Trophoblast cell (in vitro differentiated cells and primary cell): ENCODE measurements at regions not wholly inside any gene's neighbourhood (a gene's known extent, or its start where the extent isn't known, plus 50 kb on each side); places are given as distances from the start of the nearest gene placed in this dataset.

Experiments used
- DNase-seq, 2 donors: peaks; one replicate each; pipeline ENCODE4 v3.0.0-alpha.2; 2016
- H2AFZ ChIP-seq: 2 replicates; pipeline ENCODE4 v1.6.1; 2013; ENCODE audit warnings: low read length, moderate library complexity, mild to moderate bottlenecking; ENCODE audit not compliant: insufficient read depth, poor library complexity
- H2AK5ac ChIP-seq: 2 replicates; pipeline ENCODE4 v1.6.1; 2013; ENCODE audit warnings: mild to moderate bottlenecking, low read length
- H2BK120ac ChIP-seq: 2 replicates; pipeline ENCODE4 v1.6.1; 2013; ENCODE audit warnings: low read length, mild to moderate bottlenecking, moderate library complexity; ENCODE audit not compliant: insufficient read depth, poor library complexity
- H2BK12ac ChIP-seq: 2 replicates; pipeline ENCODE4 v1.6.1; 2013; ENCODE audit warnings: mild to moderate bottlenecking, low read length, moderate library complexity
- H2BK5ac ChIP-seq: 2 replicates; pipeline ENCODE4 v1.6.1; 2013; ENCODE audit warnings: low read length, low read depth, moderate library complexity, mild to moderate bottlenecking; ENCODE audit not compliant: poor library complexity
- H3K14ac ChIP-seq: 2 replicates; pipeline ENCODE4 v1.6.1; 2013; ENCODE audit warnings: mild to moderate bottlenecking, low read length
- H3K18ac ChIP-seq: 2 replicates; pipeline ENCODE4 v1.6.1; 2013; ENCODE audit warnings: mild to moderate bottlenecking, low read length
- H3K23ac ChIP-seq: 2 replicates; pipeline ENCODE4 v1.6.1; 2013; ENCODE audit warnings: low read length
- H3K27ac ChIP-seq: 2 replicates; pipeline ENCODE4 v1.5.1; 2013; ENCODE audit warnings: low read depth, mild to moderate bottlenecking, inconsistent platforms, low read length, moderate library complexity
- H3K27me3 ChIP-seq: 2 replicates; pipeline ENCODE4 v1.6.1; 2013; ENCODE audit warnings: inconsistent platforms, mild to moderate bottlenecking, low read length, moderate library complexity; ENCODE audit not compliant: insufficient read depth
- H3K36me3 ChIP-seq, 2 experiments: 1 replicate in 1 of 2; 2 replicates in 1 of 2; pipeline ENCODE4 v1.6.1; 2013; ENCODE audit warnings: low read length in 2 of 2, mild to moderate bottlenecking in 2 of 2, moderate library complexity in 1 of 2; ENCODE audit not compliant: insufficient read depth in 2 of 2, control insufficient read depth in 1 of 2
- H3K4ac ChIP-seq: 2 replicates; pipeline ENCODE4 v1.6.1; 2013; ENCODE audit warnings: low read depth, mild to moderate bottlenecking, low read length, moderate library complexity
- H3K4me1 ChIP-seq, 2 experiments: 1 replicate in 1 of 2; 2 replicates in 1 of 2; pipeline ENCODE4 v1.6.1; 2013; ENCODE audit warnings: low read length in 2 of 2, mild to moderate bottlenecking in 2 of 2, moderate library complexity in 1 of 2; ENCODE audit not compliant: insufficient read depth in 2 of 2, control insufficient read depth in 1 of 2
- H3K4me2 ChIP-seq: 2 replicates; pipeline ENCODE4 v1.6.1; 2013; ENCODE audit warnings: inconsistent platforms, mild to moderate bottlenecking, low read length, moderate library complexity
- H3K4me3 ChIP-seq: 2 replicates; pipeline ENCODE4 v1.5.1; 2013; ENCODE audit warnings: mild to moderate bottlenecking, low read depth, low read length, inconsistent platforms
- H3K79me1 ChIP-seq: one replicate; pipeline ENCODE4 v1.6.1; 2013; ENCODE audit warnings: low read length
- H3K79me2 ChIP-seq: 2 replicates; pipeline ENCODE4 v1.6.1; 2013; ENCODE audit warnings: low read length, mild to moderate bottlenecking; ENCODE audit not compliant: control insufficient read depth, insufficient read depth, poor library complexity
- H3K9ac ChIP-seq: 2 replicates; pipeline ENCODE4 v1.6.1; 2013; ENCODE audit warnings: mild to moderate bottlenecking, low read length
- H3K9me3 ChIP-seq: 2 replicates; pipeline ENCODE4 v1.6.1; 2013; ENCODE audit warnings: low read depth, mild to moderate bottlenecking, control low read depth, inconsistent platforms, low read length; ENCODE audit not compliant: insufficient read depth
- H4K12ac ChIP-seq: 2 replicates; pipeline ENCODE4 v1.6.1; 2013; ENCODE audit warnings: low read depth, mild to moderate bottlenecking, low read length, moderate library complexity
- H4K8ac ChIP-seq: 2 replicates; pipeline ENCODE4 v1.6.1; 2013; ENCODE audit warnings: low read depth, mild to moderate bottlenecking, low read length, moderate library complexity
- H4K91ac ChIP-seq: one replicate; pipeline ENCODE4 v1.6.1; 2013; ENCODE audit warnings: low read depth, mild to moderate bottlenecking, low read length, moderate library complexity
- WGBS: extraction: QIAGEN DNeasy Blood & Tissue Kit; methylation state at CpG from one replicate; pipeline ENCODE4 v1.1.7; 2013; ENCODE audit warnings: missing lambda C conversion rate; ENCODE audit not compliant: insufficient read length, insufficient coverage; ENCODE audit errors: extremely low coverage; 5-methylcytosine and 5-hydroxymethylcytosine counted together

DNA sequence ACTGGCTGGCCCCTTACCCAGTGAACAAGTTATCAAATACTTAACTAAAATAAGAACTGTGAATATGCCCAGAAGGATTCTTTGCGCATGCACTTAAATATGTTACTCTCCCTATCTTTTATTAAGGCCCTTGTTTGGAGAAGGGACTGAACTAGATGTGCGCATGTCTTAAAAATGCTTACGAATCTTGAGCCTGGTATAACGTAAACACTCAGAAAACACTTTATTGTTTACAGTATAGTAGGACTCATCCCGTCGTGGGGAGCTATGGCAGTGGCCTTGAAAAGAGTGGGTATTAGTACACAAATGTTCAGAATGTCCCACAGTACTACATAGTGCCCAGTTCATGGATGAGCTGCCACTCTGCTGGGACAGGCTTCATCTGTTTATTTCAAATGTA lies 75.9 kb upstream of the MAP4K3 start:
- Histone ChIP-seq H3K27me3 (no peaks in the 10 kb centered on the region), H4K91ac (no peak overlapping the region), H3K79me2 (no peaks in the 10 kb centered on the region), H3K79me1 (peaks cover 6% of the 10 kb centered on the region), H3K36me3 (no peaks in the 10 kb centered on the region), H2BK120ac (no peak overlapping the region), H3K18ac (no peak overlapping the region), H3K4me2 (no peak overlapping the region), H3K27ac (peak overlapping the region; percentile 59), H3K4me3 (no peak overlapping the region), H2AFZ (no peak overlapping the region), H3K14ac (no peak overlapping the region), H4K8ac (no peak overlapping the region), H2AK5ac (no peak overlapping the region), H3K9me3 (no peaks in the 10 kb centered on the region), H3K4ac (no peak overlapping the region), H4K12ac (no peak overlapping the region), H3K23ac (no peak overlapping the region), H3K9ac (no peak overlapping the region), H2BK12ac (peak overlapping the region; percentile 6), H2BK5ac (peak overlapping the region; percentile 53), H3K4me1 (peaks cover 20 to 25% of the 10 kb centered on the region in 2 experiments)
- no CpG with 5 or more reads among the region's 6 CpGs for WGBS
- no peak for DNase-seq

DNA sequence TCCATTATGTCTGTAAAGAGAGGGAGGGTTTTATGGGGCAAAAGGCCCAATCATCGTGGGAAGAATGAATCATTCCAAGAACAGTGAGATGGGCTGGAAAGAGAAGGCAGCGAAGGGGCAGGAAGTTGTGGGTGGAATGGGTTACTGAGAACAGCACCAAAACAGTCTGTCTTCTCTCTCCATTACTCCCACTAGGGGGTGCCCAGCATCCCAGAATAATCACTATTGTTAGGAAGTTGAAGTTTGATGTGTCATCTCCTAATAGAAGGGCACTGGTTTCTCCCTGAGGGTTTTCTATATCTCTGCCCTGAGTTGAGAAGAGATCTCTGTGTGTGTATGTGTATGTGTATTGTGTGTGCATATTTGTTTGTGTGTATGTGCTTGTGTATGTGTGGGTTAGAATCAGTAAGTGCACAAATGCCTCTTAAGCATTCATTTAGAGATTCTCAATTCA lies 76.6 kb upstream of the MAP4K3 start:
- Histone ChIP-seq H3K36me3 (no peaks in the 10 kb centered on the region), H2BK120ac (no peak overlapping the region), H3K9ac (no peak overlapping the region), H3K4me3 (no peak overlapping the region), H2AFZ (no peak overlapping the region), H2BK12ac (peak overlapping the region; percentile 63), H3K18ac (no peak overlapping the region), H3K79me2 (no peaks in the 10 kb centered on the region), H3K27ac (no peak overlapping the region), H3K4ac (no peak overlapping the region), H2AK5ac (no peak overlapping the region), H3K4me1 (peaks cover 20 to 25% of the 10 kb centered on the region in 2 experiments), H3K27me3 (no peaks in the 10 kb centered on the region), H3K4me2 (no peak overlapping the region), H4K91ac (no peak overlapping the region), H4K12ac (no peak overlapping the region), H3K14ac (no peak overlapping the region), H3K23ac (no peak overlapping the region), H3K9me3 (no peaks in the 10 kb centered on the region), H3K79me1 (peaks cover 6% of the 10 kb centered on the region), H4K8ac (no peak overlapping the region), H2BK5ac (no peak overlapping the region)
- WGBS = no CpG with 5 or more reads among the region's 2 CpGs
- DNase-seq = peak; percentile 43 to 83

DNA sequence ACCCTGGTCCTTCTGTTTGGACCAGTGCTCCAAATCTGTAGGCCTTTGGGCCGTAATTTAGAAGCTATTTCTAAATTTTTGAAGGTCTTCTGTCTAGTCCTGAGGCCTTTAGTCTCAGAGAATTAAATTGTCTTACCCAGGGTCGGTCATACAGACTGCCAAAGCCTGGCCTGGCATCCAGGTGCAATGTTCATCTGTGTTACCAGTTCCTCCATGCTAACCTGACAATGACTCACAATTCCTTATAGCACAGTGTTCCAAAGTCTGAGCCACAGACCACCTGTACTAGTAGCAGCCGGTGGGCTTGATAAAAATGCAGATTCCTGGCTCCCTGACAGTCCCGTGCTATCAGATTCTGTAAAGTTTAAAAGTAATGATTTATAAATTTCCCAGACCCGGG lies 77.7 kb upstream of the MAP4K3 start:
- Histone ChIP-seq H2BK120ac (no peak overlapping the region), H3K4ac (no peak overlapping the region), H3K79me1 (peaks cover 6% of the 10 kb centered on the region), H3K18ac (no peak overlapping the region), H3K79me2 (no peaks in the 10 kb centered on the region), H4K12ac (no peak overlapping the region), H3K23ac (no peak overlapping the region), H2BK5ac (no peak overlapping the region), H3K27me3 (no peaks in the 10 kb centered on the region), H3K9ac (no peak overlapping the region), H3K27ac (no peak overlapping the region), H3K4me1 (peaks cover 20 to 25% of the 10 kb centered on the region in 2 experiments), H3K4me2 (no peak overlapping the region), H3K36me3 (no peaks in the 10 kb centered on the region), H2BK12ac (no peak overlapping the region), H2AK5ac (no peak overlapping the region), H3K14ac (no peak overlapping the region), H3K4me3 (no peak overlapping the region), H4K91ac (no peak overlapping the region), H4K8ac (no peak overlapping the region), H2AFZ (no peak overlapping the region), H3K9me3 (no peaks in the 10 kb centered on the region)
- no CpG with 5 or more reads among the region's 5 CpGs for WGBS
- no peak for DNase-seq

DNA sequence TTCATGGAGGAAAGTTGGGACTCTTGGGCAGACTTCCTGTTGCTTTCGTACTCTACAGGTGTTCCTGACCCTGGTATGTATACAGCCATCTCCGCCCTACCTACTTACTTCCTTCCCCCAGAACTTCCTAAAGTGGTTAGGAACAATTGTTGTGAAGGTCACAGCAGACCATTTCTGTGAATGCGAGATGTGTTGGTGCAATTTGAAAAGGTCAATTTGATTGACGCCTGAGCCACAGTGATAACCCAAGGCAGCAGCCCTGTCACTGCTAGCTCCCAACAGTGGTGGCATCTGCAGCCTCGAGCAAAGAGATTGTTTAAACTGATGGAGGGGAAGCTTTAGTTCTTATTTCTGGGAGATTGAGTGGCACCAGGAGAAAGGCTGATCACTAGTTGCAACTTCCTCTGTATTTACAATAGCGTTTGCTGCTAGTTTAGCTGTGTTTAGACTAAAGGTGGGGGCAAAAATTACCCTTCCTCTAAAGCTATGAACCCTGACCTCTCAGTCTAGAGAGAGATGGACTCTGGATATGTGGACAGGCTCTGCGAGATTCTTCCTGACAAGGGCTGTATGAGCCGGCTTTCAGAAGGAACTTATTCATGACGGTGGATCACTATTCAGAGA lies 78.3 kb upstream of the MAP4K3 start:
- Histone ChIP-seq H3K79me1 (peaks cover 6% of the 10 kb centered on the region), H2BK120ac (peak overlapping the region; percentile 27), H3K4me2 (no peak overlapping the region), H2AK5ac (no peak overlapping the region), H3K18ac (no peak overlapping the region), H3K9ac (no peak overlapping the region), H2AFZ (no peak overlapping the region), H3K23ac (no peak overlapping the region), H2BK5ac (no peak overlapping the region), H3K4me3 (no peak overlapping the region), H3K27ac (peak overlapping the region; percentile 29), H3K79me2 (no peaks in the 10 kb centered on the region), H3K14ac (no peak overlapping the region), H3K4ac (no peak overlapping the region), H3K27me3 (no peaks in the 10 kb centered on the region), H4K8ac (no peak overlapping the region), H4K12ac (no peak overlapping the region), H4K91ac (no peak overlapping the region), H3K36me3 (no peaks in the 10 kb centered on the region), H2BK12ac (no peak overlapping the region), H3K4me1 (peaks cover 20 to 25% of the 10 kb centered on the region in 2 experiments), H3K9me3 (no peaks in the 10 kb centered on the region)
- WGBS = no CpG with 5 or more reads among the region's 9 CpGs
- peak in 1 of 2 donors; percentile 39 for DNase-seq
